GM19395 (cell line): ENCODE measurements at regions not wholly inside any gene's neighbourhood (a gene's known extent, or its start where the extent isn't known, plus 50 kb on each side); places are given as distances from the start of the nearest gene placed in this dataset.
"Not testable (repeated sequence)": the region's sequence is repeated elsewhere in the genome, so short reads cannot be mapped to it uniquely, and the experiment has no call there.

Source experiments
- ATAC-seq: cut with Tn5 transposase; IDR thresholded peaks from one replicate; pipeline ENCODE4 v1.9.1; 2021; ENCODE audit warnings: mild to moderate bottlenecking, moderate library complexity; ENCODE audit not compliant: unreplicated experiment

GRCh38 chr19:28152195-28152594, 1060.8 kb downstream of the UQCRFS1 start:
- ATAC-seq, result no peak

- ATAC-seq, result no peak
Measured at GRCh38 chr19:28150129-28150528, 1062.8 kb downstream of the UQCRFS1 start.

GRCh38 chr19:28148554-28148953, 1064.4 kb downstream of the UQCRFS1 start:
- ATAC-seq, result no peak

GRCh38 chr19:28142258-28142657, 1070.7 kb downstream of the UQCRFS1 start:
- ATAC-seq, result no peak

- ATAC-seq, result no peak
Measured at GRCh38 chr19:28140201-28140600, 1072.8 kb downstream of the UQCRFS1 start.

- ATAC-seq, result no peak
Measured at GRCh38 chr19:28137772-28138171, 1075.2 kb downstream of the UQCRFS1 start.

GRCh38 chr19:28136796-28137195, 1076.2 kb downstream of the UQCRFS1 start:
- no peak for ATAC-seq

GRCh38 chr19:28135825-28136224, 1077.1 kb downstream of the UQCRFS1 start:
- ATAC-seq, result no peak

- ATAC-seq, result no peak
Measured at GRCh38 chr19:28134311-28134710, 1078.6 kb downstream of the UQCRFS1 start.

- not testable (repeated sequence) for ATAC-seq
Measured at GRCh38 chr19:28130881-28131280, 1082.1 kb downstream of the UQCRFS1 start.

- peak; percentile 93 for ATAC-seq
Measured at GRCh38 chr19:28130066-28130511, 1082.9 kb downstream of the UQCRFS1 start.

- no peak for ATAC-seq
Measured at GRCh38 chr19:28128341-28128740, 1084.6 kb downstream of the UQCRFS1 start.

- ATAC-seq, result no peak
Measured at GRCh38 chr19:28126135-28126898, 1086.6 kb downstream of the UQCRFS1 start.

GRCh38 chr19:28122734-28123133, 1090.2 kb downstream of the UQCRFS1 start:
- ATAC-seq, result no peak

GRCh38 chr19:28118235-28118634, 1094.7 kb downstream of the UQCRFS1 start:
- no peak for ATAC-seq

- no peak for ATAC-seq
Measured at GRCh38 chr19:28117143-28117542, 1095.8 kb downstream of the UQCRFS1 start.

GRCh38 chr19:28116379-28116778, 1096.6 kb downstream of the UQCRFS1 start:
- not testable (repeated sequence) for ATAC-seq

GRCh38 chr19:28103921-28104320, 1109.0 kb downstream of the UQCRFS1 start:
- no peak for ATAC-seq

GRCh38 chr19:28084659-28085157, 1128.2 kb downstream of the UQCRFS1 start:
- not testable (repeated sequence) for ATAC-seq

GRCh38 chr19:28076628-28077027, 1136.3 kb downstream of the UQCRFS1 start:
- no peak for ATAC-seq

- ATAC-seq, result no peak
Measured at GRCh38 chr19:28075229-28075628, 1137.7 kb downstream of the UQCRFS1 start.

- ATAC-seq, result peak; percentile 94
Measured at GRCh38 chr19:28074773-28075172, 1138.2 kb downstream of the UQCRFS1 start.

GRCh38 chr19:28067882-28068281, 1145.1 kb downstream of the UQCRFS1 start:
- peak; percentile 84 for ATAC-seq
